ENCODE measurements at regions not wholly inside any gene's neighbourhood (a gene's known extent, or its start where the extent isn't known, plus 50 kb on each side); places are given as distances from the start of the nearest gene placed in this dataset.

- no peak for DNase-seq
These were observed 190.3 kb downstream of the ARL4C start for GRCh38 chr2:234306426-234307173.

DNA sequence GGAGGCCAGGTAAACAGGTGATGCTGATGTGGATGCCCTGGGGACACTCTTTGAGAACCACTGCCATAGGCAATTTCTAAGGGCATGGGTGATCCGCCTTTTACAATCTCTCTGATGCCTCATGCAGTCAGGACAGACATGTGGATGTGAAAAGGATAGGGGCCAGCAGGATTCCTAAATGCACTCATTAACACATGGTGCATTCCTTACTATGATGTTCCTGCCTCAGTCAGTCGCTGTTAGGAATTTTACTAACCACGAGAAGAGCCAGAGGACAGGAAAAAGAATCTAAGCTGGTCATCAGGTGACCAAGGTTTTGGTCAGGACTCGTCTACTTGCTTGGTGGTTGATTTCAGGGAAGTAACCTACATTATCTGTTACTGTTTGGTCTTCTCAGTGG is 191.0 kb downstream of the ARL4C start:
- DNase-seq, result peak; percentile 54

- peak; percentile 29 for DNase-seq
These were observed 191.9 kb downstream of the ARL4C start for GRCh38 chr2:234304950-234305349.

DNA sequence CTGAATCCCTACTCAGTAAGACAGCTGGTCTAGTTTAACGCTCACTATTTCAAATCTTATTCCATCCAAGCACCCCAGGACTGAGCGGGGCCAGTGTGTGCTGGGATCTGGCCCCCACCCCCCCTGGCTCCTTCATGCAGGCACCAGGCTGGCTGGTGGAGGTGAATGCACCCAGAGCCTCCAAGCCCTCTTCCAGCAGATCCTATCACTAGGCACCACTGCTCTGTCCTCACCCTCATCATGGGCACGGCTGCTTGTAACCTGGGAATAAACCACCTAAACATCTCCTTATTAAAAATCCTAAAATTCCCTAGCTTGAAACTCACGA is 194.3 kb downstream of the ARL4C start:
- DNase-seq, result no peak

GRCh38 chr2:234300932-234301823 is 195.7 kb downstream of the ARL4C start:
- no peak for DNase-seq

GRCh38 chr2:234300391-234300925 is 196.4 kb downstream of the ARL4C start:
- DNase-seq, result no peak

- no peak for DNase-seq
These were observed 198.0 kb downstream of the ARL4C start for GRCh38 chr2:234298918-234299317.

- no peak for DNase-seq
These were observed 199.9 kb downstream of the ARL4C start for GRCh38 chr2:234296991-234297390.

DNA sequence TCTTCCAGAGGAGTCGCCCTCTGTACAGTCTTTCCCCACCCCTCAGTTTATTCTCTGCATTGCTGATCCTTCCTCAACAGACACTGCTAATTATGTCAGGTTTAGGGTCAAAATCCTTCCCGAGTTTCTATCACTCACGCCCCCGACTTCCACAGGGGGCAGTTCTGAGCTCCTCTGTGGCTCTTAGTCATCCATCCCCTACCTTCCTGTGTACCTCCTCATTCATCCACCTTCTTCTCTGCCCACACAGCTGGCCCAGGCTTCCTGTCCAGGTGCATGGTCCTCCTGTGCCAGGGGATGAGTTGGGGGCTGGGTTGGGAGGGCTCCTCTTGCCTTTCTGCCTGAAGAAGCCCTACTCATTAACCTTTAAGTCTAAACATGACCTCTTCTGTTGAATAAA is 202.9 kb downstream of the ARL4C start:
- DNase-seq, result no peak

GRCh38 chr2:234292962-234293243 is 204.0 kb downstream of the ARL4C start:
- DNase-seq, result no peak

GRCh38 chr2:234292205-234292961 is 204.5 kb downstream of the ARL4C start:
- no peak for DNase-seq

- DNase-seq, result peak; percentile 76
These were observed 205.1 kb downstream of the ARL4C start for GRCh38 chr2:234291765-234292204.

- no peak for DNase-seq
These were observed 206.2 kb downstream of the ARL4C start for GRCh38 chr2:234290671-234291070.

DNA sequence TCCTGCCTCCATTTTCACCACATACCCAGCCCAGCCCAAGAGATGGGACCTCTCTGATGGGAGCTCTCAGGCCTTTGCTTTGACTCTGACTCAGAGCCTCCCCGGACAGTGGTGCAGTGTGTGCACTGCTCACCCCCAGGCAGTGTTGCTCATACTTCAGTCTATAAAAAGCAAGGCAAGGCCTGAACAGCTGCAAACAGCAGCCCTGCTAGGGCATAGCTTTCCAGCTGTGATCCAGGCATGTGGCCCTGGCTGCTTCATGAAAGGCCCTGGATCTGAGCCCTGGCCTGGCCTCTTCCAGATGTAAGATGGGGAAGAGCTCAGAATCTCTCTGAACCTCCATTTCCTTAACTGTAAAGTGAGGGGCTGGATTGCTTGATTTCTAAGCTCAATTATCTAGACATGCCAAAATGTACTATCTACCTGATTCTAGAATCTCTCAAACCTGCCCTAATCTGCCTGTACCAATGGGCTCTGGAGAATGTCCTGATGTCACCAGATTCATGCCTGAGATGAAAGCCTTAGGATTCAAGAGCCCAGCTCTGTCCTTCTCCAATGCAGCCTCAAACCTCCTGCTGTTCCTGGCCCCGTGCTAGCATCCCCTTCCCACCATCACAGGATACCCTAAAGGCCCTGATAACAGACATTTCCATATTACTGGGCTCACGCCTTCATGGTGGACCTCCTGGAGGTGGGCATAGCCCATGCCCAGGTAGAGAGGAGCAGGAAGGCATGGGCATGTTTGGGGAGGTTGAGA is 206.9 kb downstream of the ARL4C start:
- peak; percentile 82 for DNase-seq

GRCh38 chr2:234288974-234289455 is 207.9 kb downstream of the ARL4C start:
- DNase-seq, result peak; percentile 43

DNA sequence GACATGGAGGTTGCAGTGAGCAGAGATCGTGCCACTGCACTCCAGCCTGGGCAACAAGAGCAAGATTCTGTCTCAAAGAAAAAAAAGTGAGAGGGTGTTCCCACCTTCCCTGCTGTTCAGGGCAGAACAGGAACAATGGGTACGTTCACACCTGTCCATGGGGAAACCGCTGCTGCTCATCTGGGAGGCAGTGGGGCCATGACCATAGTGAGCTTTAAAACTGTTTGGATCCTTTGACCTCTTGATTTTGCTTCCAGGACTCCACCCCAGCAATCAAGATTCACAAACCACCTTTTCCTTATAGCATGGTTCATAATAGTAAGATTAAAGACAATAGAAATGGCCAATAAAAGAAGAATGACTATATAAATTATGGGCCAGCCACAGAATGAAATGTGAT is 209.2 kb downstream of the ARL4C start:
- DNase-seq, result no peak

DNA sequence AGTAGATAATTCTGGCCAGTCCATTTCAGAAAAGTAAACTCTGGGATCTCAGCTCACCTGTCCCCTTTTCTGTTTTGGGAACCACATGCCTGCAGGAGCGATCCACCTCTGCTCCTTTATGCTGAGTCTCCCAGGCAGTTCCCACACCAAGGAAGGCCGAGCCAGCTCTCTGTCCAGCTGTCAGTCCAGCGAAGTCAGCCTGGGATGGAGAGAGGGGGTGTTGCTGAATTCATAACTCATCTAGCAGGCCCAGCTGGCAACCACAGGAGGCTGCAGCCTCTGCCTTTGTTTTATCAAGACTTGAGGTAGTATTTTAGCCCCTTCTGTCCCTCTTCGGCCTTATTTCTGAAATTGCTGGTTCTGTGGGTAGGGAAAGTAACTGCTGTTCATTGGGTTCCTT is 209.9 kb downstream of the ARL4C start:
- DNase-seq, result no peak

DNA sequence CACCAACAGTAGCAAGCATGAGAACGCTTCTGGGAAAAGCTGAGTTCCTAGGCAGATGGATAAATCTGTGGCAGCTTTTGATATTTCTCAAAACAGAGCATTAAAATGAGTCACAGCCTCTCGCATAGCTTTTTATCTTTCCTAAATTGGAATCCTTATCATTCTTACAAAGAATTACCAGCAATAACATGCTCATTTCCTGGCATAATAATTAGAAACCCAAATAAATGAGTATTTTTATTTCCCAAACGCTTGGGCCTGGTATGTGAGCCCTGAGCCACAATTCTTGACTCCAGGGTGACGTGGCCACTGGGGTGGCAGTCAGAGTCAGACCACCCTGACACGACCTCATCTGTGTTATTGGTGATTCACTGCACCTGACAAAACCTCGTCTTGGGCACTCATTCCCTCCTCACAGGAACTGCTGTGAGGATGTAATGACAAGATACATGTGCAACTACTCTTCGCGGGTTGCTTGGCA is 210.7 kb downstream of the ARL4C start:
- peak; percentile 68 for DNase-seq

DNA sequence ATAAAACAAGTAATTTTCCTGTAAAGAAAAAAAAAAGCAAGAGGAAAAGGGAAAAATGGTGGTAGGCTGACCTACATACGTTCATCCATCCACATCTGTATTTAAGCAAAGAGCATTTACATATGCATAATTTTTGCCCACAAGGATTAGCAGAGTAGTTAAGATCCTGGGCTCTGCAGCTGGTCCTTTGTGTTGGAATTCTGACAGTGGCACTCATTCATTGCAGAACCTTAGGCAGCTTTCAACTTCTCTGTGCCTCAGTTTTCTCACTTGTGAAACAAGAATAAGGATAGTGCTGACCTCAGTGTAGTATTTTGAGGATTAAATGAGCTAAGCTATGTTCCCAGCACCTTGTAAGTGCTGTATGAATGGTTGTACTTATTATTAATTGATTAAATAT is 211.3 kb downstream of the ARL4C start:
- DNase-seq, result no peak

DNA sequence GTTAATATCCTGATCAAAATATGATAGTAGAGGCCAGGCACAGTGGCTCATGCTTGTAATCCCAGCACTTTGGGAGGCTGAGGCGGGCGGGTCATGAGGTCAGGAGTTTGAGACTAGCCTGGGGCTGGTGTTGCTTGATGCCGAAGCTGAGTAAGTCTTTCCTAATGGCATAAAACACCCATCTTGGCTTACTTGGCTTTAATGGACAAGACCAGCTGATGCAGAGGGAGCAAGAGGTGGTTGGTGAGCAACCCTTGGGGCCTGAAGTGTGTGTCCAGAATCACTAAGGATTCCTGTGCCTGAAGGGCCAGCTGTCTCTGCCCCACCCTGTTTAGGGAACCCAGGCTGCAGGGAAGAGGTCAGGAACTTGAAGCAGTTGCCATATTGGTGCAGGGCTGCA is 217.2 kb downstream of the ARL4C start:
- no peak for DNase-seq

GRCh38 chr2:234278556-234279255 is 218.2 kb downstream of the ARL4C start:
- DNase-seq, result no peak

Measured in fibroblast of skin of abdomen (primary cell).